Activated naive CD4-positive, alpha-beta T cell treated with anti-CD3 and anti-CD28 coated beads, Interleukin-2, amount 10 ng/mL, durations not matched to agents 7 days and 5 days (primary cell): ENCODE measurements at regions not wholly inside any gene's neighbourhood (a gene's known extent, or its start where the extent isn't known, plus 50 kb on each side); places are given as distances from the start of the nearest gene placed in this dataset.

Experiments
- CTCF ChIA-PET: fragments of 350-600 bp; sonication (Branson Sonifier 250); formaldehyde crosslinking; loops from one replicate; lab custom pipeline; 2021; ENCODE audit warnings: antibody characterized with exemption; lab: Charles Lee
- DNase-seq: peaks from one replicate; pipeline ENCODE4 v3.0.0-alpha.2; 2020
- H3K27ac Mint-ChIP-seq: one replicate; pipeline ENCODE4 v1.8.0; 2021; ENCODE audit warnings: mild to moderate bottlenecking, moderate library complexity, mixed read lengths
- H3K27me3 Mint-ChIP-seq: one replicate; pipeline ENCODE4 v1.8.0; 2021; ENCODE audit warnings: mild to moderate bottlenecking, mixed read lengths
- H3K36me3 Mint-ChIP-seq: one replicate; pipeline ENCODE4 v1.8.0; 2021; ENCODE audit warnings: mixed read lengths
- H3K4me1 Mint-ChIP-seq: one replicate; pipeline ENCODE4 v1.8.0; 2021; ENCODE audit warnings: mixed read lengths
- H3K4me3 Mint-ChIP-seq: one replicate; pipeline ENCODE4 v1.8.0; 2021; ENCODE audit warnings: mild to moderate bottlenecking, moderate library complexity, mixed read lengths
- H3K9me3 Mint-ChIP-seq: one replicate; pipeline ENCODE4 v1.8.0; 2021; ENCODE audit warnings: mixed read lengths

- CTCF ChIA-PET, result no interaction called here
- no peaks in the 10 kb centered on the region for H3K36me3 Mint-ChIP-seq
- H3K9me3 Mint-ChIP-seq, result no peaks in the 10 kb centered on the region
- H3K4me1 Mint-ChIP-seq, result no peaks in the 10 kb centered on the region
- no peaks in the 10 kb centered on the region for H3K27me3 Mint-ChIP-seq
- DNase-seq, result no peak
- H3K4me3 Mint-ChIP-seq, result no peak overlapping the region
- H3K27ac Mint-ChIP-seq, result no peak overlapping the region
Observed at GRCh38 chr1:80218112-80218511, 1211.6 kb upstream of the ADGRL4 start.

DNA sequence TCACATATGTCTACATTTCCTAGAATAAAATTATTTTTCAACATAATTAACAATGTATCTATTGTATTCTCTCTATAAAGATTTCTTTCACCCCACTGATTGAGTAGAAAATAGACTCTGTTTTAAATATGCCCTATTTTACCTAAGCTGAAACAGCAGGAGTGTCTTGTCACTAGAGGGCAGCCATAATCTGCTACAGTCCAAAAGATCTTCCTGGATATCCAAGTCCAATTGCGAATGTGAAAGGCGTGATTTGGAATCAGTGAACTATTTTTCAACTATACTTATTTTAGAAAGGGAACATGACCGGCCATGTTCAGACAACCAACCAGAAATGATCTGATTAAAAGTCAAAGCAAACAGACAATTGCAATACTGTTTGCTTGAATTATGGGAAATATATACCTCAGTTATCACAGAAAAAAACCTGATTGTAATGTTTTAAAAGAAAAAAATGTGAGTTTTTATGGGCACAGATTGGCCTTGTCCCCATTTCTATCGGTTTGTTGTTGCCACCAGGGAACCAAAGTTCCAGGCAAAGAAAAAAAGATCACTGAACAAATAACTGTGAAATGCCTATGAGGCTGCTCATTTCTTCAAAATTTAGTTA is 1211.0 kb upstream of the ADGRL4 start:
- Mint-ChIP-seq H3K4me1 (no peaks in the 10 kb centered on the region), H3K4me3 (no peak overlapping the region), H3K36me3 (no peaks in the 10 kb centered on the region), H3K27me3 (no peaks in the 10 kb centered on the region), H3K27ac (no peak overlapping the region), H3K9me3 (no peaks in the 10 kb centered on the region)
- CTCF ChIA-PET, result no interaction called here
- no peak for DNase-seq

GRCh38 chr1:80214888-80215540 is 1208.5 kb upstream of the ADGRL4 start:
- DNase-seq, result no peak
- H3K4me1 Mint-ChIP-seq, result no peaks in the 10 kb centered on the region
- CTCF ChIA-PET, result no interaction called here
- no peaks in the 10 kb centered on the region for H3K27me3 Mint-ChIP-seq
- no peak overlapping the region for H3K27ac Mint-ChIP-seq
- no peak overlapping the region for H3K4me3 Mint-ChIP-seq
- H3K36me3 Mint-ChIP-seq, result no peaks in the 10 kb centered on the region
- no peaks in the 10 kb centered on the region for H3K9me3 Mint-ChIP-seq

GRCh38 chr1:80212948-80213347 is 1206.4 kb upstream of the ADGRL4 start:
- Mint-ChIP-seq H3K4me1 (no peaks in the 10 kb centered on the region), H3K4me3 (no peak overlapping the region), H3K27me3 (no peaks in the 10 kb centered on the region), H3K36me3 (no peaks in the 10 kb centered on the region), H3K9me3 (no peaks in the 10 kb centered on the region), H3K27ac (no peak overlapping the region)
- DNase-seq, result no peak
- CTCF ChIA-PET, result no interaction called here

DNA sequence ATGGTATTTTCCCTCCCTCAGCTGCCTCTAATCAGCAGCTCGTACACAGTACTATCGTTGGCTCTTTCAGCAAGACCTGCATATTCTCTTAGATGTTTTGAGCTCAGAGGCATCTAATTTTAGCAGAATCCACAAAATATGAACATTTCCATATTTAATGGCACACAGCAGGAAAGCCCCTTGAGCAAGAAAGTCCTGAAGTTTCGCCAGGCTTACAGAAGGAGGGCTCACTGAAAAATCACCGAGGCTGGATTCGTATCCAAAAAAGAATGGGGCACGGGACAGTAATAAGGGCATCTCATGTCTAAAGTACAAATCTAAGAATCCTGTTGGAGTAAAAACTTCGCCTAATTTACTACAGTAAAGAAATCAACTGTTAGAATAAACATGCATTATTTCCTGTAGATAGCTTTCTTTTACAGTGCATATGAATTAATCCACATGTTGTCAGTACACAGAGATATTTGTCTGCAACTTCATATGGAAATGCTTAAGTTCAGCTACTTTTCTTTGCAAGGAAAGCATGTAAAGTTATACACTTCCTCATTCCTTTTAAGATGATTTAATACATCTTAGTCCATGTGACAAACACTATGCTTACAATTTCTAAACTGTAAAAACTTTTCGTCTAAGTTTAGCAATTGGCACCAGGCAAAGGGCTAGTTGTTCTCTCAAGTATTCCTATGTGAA is 1205.3 kb upstream of the ADGRL4 start:
- no peak overlapping the region for H3K4me3 Mint-ChIP-seq
- CTCF ChIA-PET, result no interaction called here
- no peak for DNase-seq

GRCh38 chr1:80202118-80202517 is 1195.6 kb upstream of the ADGRL4 start:
- no peak for DNase-seq
- Mint-ChIP-seq H3K4me3 (no peak overlapping the region), H3K9me3 (peaks cover 12% of the 10 kb centered on the region), H3K27ac (no peak overlapping the region), H3K36me3 (no peaks in the 10 kb centered on the region), H3K27me3 (no peaks in the 10 kb centered on the region), H3K4me1 (no peaks in the 10 kb centered on the region)
- CTCF ChIA-PET, result no interaction called here

More for the DNA sequence above, 1205.3 kb upstream of the ADGRL4 start:
- no peaks in the 10 kb centered on the region for H3K4me1 Mint-ChIP-seq
- no peak overlapping the region for H3K27ac Mint-ChIP-seq
- H3K36me3 Mint-ChIP-seq, result no peaks in the 10 kb centered on the region
- H3K27me3 Mint-ChIP-seq, result no peaks in the 10 kb centered on the region
- no peaks in the 10 kb centered on the region for H3K9me3 Mint-ChIP-seq

DNA sequence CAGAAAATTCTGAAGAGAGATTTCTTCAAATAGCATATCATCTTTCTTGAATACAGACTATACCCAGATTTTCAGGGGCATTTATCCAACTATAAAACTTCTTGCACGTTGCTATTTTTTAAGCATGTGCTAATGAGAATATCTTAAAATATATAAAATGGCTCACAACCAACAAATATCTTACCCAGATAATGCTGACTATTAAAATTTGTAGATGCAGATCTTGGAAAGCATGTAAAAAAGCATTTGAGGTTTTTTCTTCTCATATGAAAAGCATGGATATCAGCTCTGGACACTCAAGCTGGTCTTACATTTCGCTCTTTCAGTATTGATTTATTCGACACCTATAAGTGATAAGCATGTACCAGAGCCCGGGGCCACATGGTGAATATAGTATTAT is 1187.7 kb upstream of the ADGRL4 start:
- CTCF ChIA-PET, result no interaction called here
- no peak for DNase-seq
- H3K27me3 Mint-ChIP-seq, result no peaks in the 10 kb centered on the region
- H3K4me1 Mint-ChIP-seq, result no peaks in the 10 kb centered on the region
- no peak overlapping the region for H3K27ac Mint-ChIP-seq
- no peak overlapping the region for H3K4me3 Mint-ChIP-seq
- H3K9me3 Mint-ChIP-seq, result no peaks in the 10 kb centered on the region
- H3K36me3 Mint-ChIP-seq, result no peaks in the 10 kb centered on the region

DNA sequence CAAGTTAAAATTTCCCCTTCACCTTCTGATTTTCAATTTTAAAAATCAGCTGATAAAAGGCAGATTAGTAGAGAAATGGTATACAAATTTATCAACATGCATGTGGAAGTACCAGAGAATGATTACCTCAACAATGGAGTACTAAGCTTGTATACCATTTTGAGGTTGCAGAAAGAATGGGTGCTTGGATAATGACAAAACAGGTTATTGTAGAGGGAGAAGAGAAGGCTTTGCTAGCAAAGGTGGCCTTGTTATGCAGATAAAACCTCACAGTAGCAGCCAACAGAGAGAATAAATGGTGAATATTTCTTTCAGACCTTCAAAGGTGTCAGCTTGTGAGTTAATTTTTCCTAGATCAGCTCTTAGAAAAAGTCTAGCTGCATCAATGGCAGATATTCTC is 1174.9 kb upstream of the ADGRL4 start:
- CTCF ChIA-PET, result interaction anchor here (0.6 kb wide), 1 partner anchor 413 kb away, joined by 3 read pairs; no protein-coding TSS in a partner anchor
- Mint-ChIP-seq H3K36me3 (no peaks in the 10 kb centered on the region), H3K4me3 (no peak overlapping the region), H3K27ac (no peak overlapping the region), H3K4me1 (no peaks in the 10 kb centered on the region), H3K27me3 (no peaks in the 10 kb centered on the region), H3K9me3 (peaks cover 11% of the 10 kb centered on the region)
- DNase-seq, result no peak

GRCh38 chr1:80171631-80172030 is 1165.1 kb upstream of the ADGRL4 start:
- DNase-seq, result no peak
- H3K27ac Mint-ChIP-seq, result no peak overlapping the region
- CTCF ChIA-PET, result no interaction called here
- no peak overlapping the region for H3K4me3 Mint-ChIP-seq
- no peaks in the 10 kb centered on the region for H3K4me1 Mint-ChIP-seq
- peaks cover 9% of the 10 kb centered on the region for H3K9me3 Mint-ChIP-seq
- no peaks in the 10 kb centered on the region for H3K36me3 Mint-ChIP-seq
- no peaks in the 10 kb centered on the region for H3K27me3 Mint-ChIP-seq

DNA sequence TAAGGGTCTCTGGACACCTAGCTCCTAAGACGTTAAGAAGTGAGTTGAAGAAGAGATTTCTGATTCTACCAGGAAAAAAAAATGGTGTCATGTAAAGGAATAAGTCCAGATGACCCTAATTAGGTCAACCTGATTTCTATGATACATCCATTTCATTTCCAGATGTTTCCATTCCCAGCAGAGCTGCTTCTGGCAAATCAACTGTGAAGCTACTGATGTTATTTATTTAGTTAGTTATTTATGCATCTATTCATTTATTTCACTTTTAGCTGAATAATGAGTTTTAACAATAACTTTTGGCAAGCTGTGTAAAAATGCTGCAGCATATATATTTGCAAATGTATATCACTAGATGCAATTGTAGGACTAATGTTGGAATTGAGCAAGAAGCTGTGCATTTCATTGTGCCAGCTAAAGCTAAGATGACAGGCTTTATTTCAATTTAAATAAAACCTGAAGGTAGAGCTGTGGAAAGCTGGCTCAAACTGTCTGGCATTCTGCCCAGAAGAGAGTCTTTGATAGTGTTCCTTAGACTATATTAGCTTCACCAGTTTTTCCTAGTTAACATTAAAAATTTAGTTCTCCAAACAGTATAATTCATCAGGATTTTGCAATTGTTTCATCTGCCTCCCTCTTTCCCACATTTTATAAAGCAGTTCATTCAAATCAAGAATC is 1164.4 kb upstream of the ADGRL4 start:
- CTCF ChIA-PET, result no interaction called here
- DNase-seq, result no peak
- no peak overlapping the region for H3K27ac Mint-ChIP-seq
- H3K27me3 Mint-ChIP-seq, result no peaks in the 10 kb centered on the region
- H3K36me3 Mint-ChIP-seq, result no peaks in the 10 kb centered on the region
- H3K4me3 Mint-ChIP-seq, result no peak overlapping the region
- peaks cover 3% of the 10 kb centered on the region for H3K9me3 Mint-ChIP-seq
- H3K4me1 Mint-ChIP-seq, result no peaks in the 10 kb centered on the region

- no peak overlapping the region for H3K4me3 Mint-ChIP-seq
- DNase-seq, result no peak
- H3K27ac Mint-ChIP-seq, result no peak overlapping the region
- no peaks in the 10 kb centered on the region for H3K36me3 Mint-ChIP-seq
- CTCF ChIA-PET, result no interaction called here
- no peaks in the 10 kb centered on the region for H3K4me1 Mint-ChIP-seq
- peaks cover 3% of the 10 kb centered on the region for H3K9me3 Mint-ChIP-seq
- H3K27me3 Mint-ChIP-seq, result no peaks in the 10 kb centered on the region
Observed at GRCh38 chr1:80164150-80164549, 1157.6 kb upstream of the ADGRL4 start.

DNA sequence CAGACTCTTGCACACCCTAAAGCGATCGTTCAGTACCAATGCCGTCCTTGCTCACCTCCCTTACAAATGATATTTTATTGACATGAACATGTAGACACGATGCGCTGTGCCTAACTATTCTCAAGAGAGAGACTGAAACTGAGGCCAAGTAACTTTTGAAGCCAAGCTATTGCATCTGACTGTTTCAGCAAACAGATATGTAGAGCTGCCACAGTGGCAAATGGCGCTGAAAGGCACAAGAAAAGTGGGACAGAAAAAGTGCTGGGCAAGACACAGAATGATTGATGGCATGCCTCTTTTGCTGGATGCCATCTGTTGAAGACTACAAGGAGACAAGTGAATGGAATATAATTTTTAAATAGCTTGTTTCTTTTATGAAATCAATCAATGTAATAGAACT is 1157.2 kb upstream of the ADGRL4 start:
- H3K36me3 Mint-ChIP-seq, result no peaks in the 10 kb centered on the region
- H3K27ac Mint-ChIP-seq, result no peak overlapping the region
- CTCF ChIA-PET, result no interaction called here
- no peaks in the 10 kb centered on the region for H3K4me1 Mint-ChIP-seq
- DNase-seq, result no peak
- H3K9me3 Mint-ChIP-seq, result peaks cover 3% of the 10 kb centered on the region
- H3K27me3 Mint-ChIP-seq, result no peaks in the 10 kb centered on the region
- no peak overlapping the region for H3K4me3 Mint-ChIP-seq

GRCh38 chr1:80158771-80159170 is 1152.2 kb upstream of the ADGRL4 start:
- no peak for DNase-seq
- peaks cover 7% of the 10 kb centered on the region for H3K9me3 Mint-ChIP-seq
- H3K4me1 Mint-ChIP-seq, result no peaks in the 10 kb centered on the region
- no peaks in the 10 kb centered on the region for H3K27me3 Mint-ChIP-seq
- no peaks in the 10 kb centered on the region for H3K36me3 Mint-ChIP-seq
- no peak overlapping the region for H3K4me3 Mint-ChIP-seq
- CTCF ChIA-PET, result no interaction called here
- no peak overlapping the region for H3K27ac Mint-ChIP-seq

GRCh38 chr1:80158266-80158665 is 1151.7 kb upstream of the ADGRL4 start:
- Mint-ChIP-seq H3K36me3 (no peaks in the 10 kb centered on the region), H3K27me3 (no peaks in the 10 kb centered on the region), H3K27ac (no peak overlapping the region), H3K4me1 (no peaks in the 10 kb centered on the region), H3K9me3 (peaks cover 8% of the 10 kb centered on the region), H3K4me3 (no peak overlapping the region)
- DNase-seq, result no peak
- CTCF ChIA-PET, result no interaction called here
